ENCODE measurements at regions not wholly inside any gene's neighbourhood (a gene's known extent, or its start where the extent isn't known, plus 50 kb on each side); places are given as distances from the start of the nearest gene placed in this dataset.

DNA sequence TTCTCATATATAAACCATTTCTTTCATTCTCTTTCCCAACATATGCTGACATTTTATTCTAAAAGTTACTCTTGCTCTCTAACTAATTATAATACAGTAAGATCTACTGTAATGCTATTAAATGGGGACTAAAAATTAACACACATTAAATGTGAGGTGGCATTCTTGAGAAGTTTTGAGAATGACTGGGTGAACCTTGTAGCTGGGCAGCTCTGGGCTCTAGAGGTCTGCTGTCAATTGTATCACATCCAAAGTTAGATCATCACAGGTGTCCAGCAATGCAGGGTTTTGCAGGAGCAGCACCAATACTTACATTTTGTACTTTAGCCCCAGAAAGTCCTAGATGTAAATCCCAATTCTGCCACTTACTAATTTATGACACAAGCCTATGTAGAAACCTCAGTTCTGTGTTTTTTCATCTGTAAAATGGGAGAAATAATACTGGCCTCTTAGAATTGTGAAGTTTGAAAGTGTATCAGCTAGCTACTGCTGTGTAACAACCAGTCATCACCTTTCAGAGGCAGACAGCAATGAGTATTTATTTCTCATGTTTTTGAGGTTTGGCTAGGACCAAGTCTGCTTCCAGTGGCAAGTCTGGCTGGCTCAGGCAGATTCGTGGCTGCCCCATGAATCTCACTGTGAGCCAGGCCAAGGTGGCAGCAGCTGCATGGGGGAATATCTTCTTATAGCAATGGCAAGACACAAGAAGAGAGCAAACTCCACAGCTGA is 79.6 kb upstream of the EMX2 start:
- TF ChIP-seq NR2C2 (CRISPR knock-in tag; IDR thresholded peaks at IDR 0.05): no peak
- no peak for TF ChIP-seq NR2C2 (tag; IDR thresholded peaks at IDR 0.05)
- no peak for TF ChIP-seq SIX5 (IDR thresholded peaks at IDR 0.05; ENCODE audit: borderline replicate concordance in 1 of 2, insufficient read depth in 1 of 2, low read depth in 1 of 2, low read length in 2 of 2)
- no peak for TF ChIP-seq SP2 (IDR thresholded peaks at IDR 0.05; ENCODE audit: extremely low read depth, low read depth, low read length, poor library complexity, severe bottlenecking)

Data from K562 (cell line).